Naive thymus-derived CD4-positive, alpha-beta T cell (primary cell): ENCODE measurements at regions not wholly inside any gene's neighbourhood (a gene's known extent, or its start where the extent isn't known, plus 50 kb on each side); places are given as distances from the start of the nearest gene placed in this dataset.

Experiments used
- ATAC-seq: fragments of 150-1000 bp; cut with Tn5 transposase; 2 replicates; pipeline ENCODE4 v1.10.0; 2021; ENCODE audit warnings: mild to moderate bottlenecking, moderate library complexity
- CTCF ChIA-PET: fragments of 350-600 bp; sonication (Branson Sonifier 250); formaldehyde crosslinking; loops from one replicate; lab custom pipeline; 2021; ENCODE audit warnings: antibody characterized with exemption; lab: Charles Lee
- POLR2A ChIA-PET: fragments of 350-600 bp; sonication (Branson Sonifier 250); formaldehyde crosslinking; loops from one replicate; lab custom pipeline; 2021; ENCODE audit warnings: antibody characterized with exemption, inconsistent platforms; lab: Charles Lee
- DNase-seq, 9 donors: peaks; one replicate each; pipeline versions ENCODE4 v3.0.0 to v3.0.0-alpha.2; 2020 to 2022; ENCODE audit warnings: mixed read lengths in 1 of 9
- H3K27ac ChIP-seq: one replicate; pipeline ENCODE4 v1.7.0; 2013; ENCODE audit warnings: mild to moderate bottlenecking, low read depth, low read length, moderate library complexity
- H3K27me3 ChIP-seq, 2 donors: one replicate each; pipeline ENCODE4 v1.7.0; 2013; ENCODE audit warnings: low read length in 2 of 2, mild to moderate bottlenecking in 2 of 2, moderate library complexity in 2 of 2; ENCODE audit not compliant: control insufficient read depth in 2 of 2, insufficient read depth in 2 of 2
- H3K36me3 ChIP-seq, 3 experiments: 1 replicate in 2 of 3; 2 replicates in 1 of 3; pipeline ENCODE4 v1.7.0; 2013; ENCODE audit warnings: low read length in 3 of 3, mild to moderate bottlenecking in 3 of 3, moderate library complexity in 1 of 3; ENCODE audit not compliant: insufficient read depth in 3 of 3, control insufficient read depth in 2 of 3
- H3K4me1 ChIP-seq, 2 donors: one replicate each; pipeline ENCODE4 v1.7.0; 2013; ENCODE audit warnings: low read length in 2 of 2, mild to moderate bottlenecking in 2 of 2, moderate library complexity in 1 of 2; ENCODE audit not compliant: control insufficient read depth in 2 of 2, insufficient read depth in 2 of 2
- H3K4me3 ChIP-seq: 2 replicates; pipeline ENCODE4 v1.7.0; 2013; ENCODE audit warnings: mild to moderate bottlenecking, low read length
- H3K9me3 ChIP-seq, 3 experiments: 1 replicate in 2 of 3; 2 replicates in 1 of 3; pipeline ENCODE4 v1.7.0; 2013; ENCODE audit warnings: low read length in 3 of 3; ENCODE audit not compliant: control insufficient read depth in 2 of 3
- H3K27ac Mint-ChIP-seq, 9 donors: one replicate each; pipeline ENCODE4 v1.8.0; 2020 to 2022; ENCODE audit warnings: mixed read lengths in 9 of 9, mild to moderate bottlenecking in 8 of 9, moderate library complexity in 5 of 9, inconsistent platforms in 2 of 9
- H3K27me3 Mint-ChIP-seq, 5 donors: one replicate each; pipeline ENCODE4 v1.8.0; 2021 to 2022; ENCODE audit warnings: mixed read lengths in 5 of 5, mild to moderate bottlenecking in 1 of 5
- H3K36me3 Mint-ChIP-seq, 5 donors: one replicate each; pipeline ENCODE4 v1.8.0; 2020 to 2022; ENCODE audit warnings: mixed read lengths in 5 of 5, mild to moderate bottlenecking in 3 of 5, inconsistent platforms in 1 of 5
- H3K4me1 Mint-ChIP-seq, 7 donors: one replicate each; pipeline ENCODE4 v1.8.0; 2020 to 2022; ENCODE audit warnings: mixed read lengths in 7 of 7, mild to moderate bottlenecking in 3 of 7, inconsistent platforms in 1 of 7
- H3K4me3 Mint-ChIP-seq, 10 donors: one replicate each; pipeline ENCODE4 v1.8.0; 2020 to 2022; ENCODE audit warnings: mild to moderate bottlenecking in 10 of 10, mixed read lengths in 10 of 10, moderate library complexity in 6 of 10, inconsistent platforms in 2 of 10
- H3K9me3 Mint-ChIP-seq, 11 donors: one replicate each; pipeline ENCODE4 v1.8.0; 2020 to 2022; ENCODE audit warnings: mixed read lengths in 11 of 11, mild to moderate bottlenecking in 4 of 11, inconsistent platforms in 1 of 11, moderate library complexity in 1 of 11
- intact Hi-C, 2 donors: fragments of 100-400 bp; cut with micrococcal nuclease; formaldehyde crosslinking; loops; one replicate each; pipeline ENCODE4 v1.15.1; 2023

DNA sequence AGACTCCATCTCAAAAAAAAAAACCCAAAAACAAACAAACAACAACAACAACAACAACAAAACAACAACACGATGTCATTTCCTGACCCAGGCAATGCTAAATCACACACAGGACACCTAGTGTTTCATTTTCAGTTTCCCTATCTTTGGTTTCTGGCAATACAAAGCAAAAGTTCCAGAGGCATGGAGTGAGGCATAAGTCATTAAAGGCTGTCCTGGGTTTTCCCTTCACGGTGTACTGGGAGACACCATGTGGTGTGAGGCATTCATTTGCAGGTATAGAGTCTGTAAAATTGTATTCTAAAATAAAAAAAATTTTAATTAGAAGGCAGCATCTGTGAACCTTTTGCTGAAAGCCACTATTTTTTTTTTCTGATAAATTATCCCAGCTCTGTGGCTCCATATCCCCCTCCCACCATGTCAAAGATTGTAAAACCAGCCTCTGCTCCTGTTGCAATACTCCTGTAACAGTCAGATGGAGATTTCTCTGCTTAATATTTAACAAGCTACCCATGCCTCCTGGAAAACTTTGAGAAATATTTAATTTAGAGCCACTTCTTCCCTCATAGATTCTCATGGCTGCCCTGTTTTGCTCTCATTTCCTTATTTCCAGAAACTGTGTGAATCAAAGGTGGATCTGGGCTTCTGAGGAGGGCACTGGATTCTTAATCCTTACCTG lies 324.6 kb downstream of the MCTP2 start:
- H3K36me3 ChIP-seq = no peaks in the 10 kb centered on the region
- H3K4me3 ChIP-seq = no peak overlapping the region
- intact Hi-C loops = no loop called here
- no peaks in the 10 kb centered on the region for H3K9me3 ChIP-seq
- H3K36me3 Mint-ChIP-seq = no peaks in the 10 kb centered on the region
- no peak for ATAC-seq
- peaks cover 0 to 6% (median 0%) of the 10 kb centered on the region in 11 donors for H3K9me3 Mint-ChIP-seq
- CTCF ChIA-PET = no interaction called here
- H3K27me3 Mint-ChIP-seq = peaks cover 8 to 30% (median 26%) of the 10 kb centered on the region in 5 donors
- H3K4me3 Mint-ChIP-seq = no peak overlapping the region
- no peaks in the 10 kb centered on the region for H3K27me3 ChIP-seq
- H3K4me1 ChIP-seq = no peaks in the 10 kb centered on the region
- DNase-seq = no peak
- no peak overlapping the region for H3K27ac ChIP-seq
- no peak overlapping the region for H3K27ac Mint-ChIP-seq
- H3K4me1 Mint-ChIP-seq = no peaks in the 10 kb centered on the region
- POLR2A ChIA-PET = no interaction called here

GRCh38 chr15:94561036-94561689 lies 329.8 kb downstream of the MCTP2 start:
- peaks cover 0 to 10% (median 4%) of the 10 kb centered on the region in 11 donors for H3K9me3 Mint-ChIP-seq
- H3K36me3 Mint-ChIP-seq = no peaks in the 10 kb centered on the region
- Histone ChIP-seq H3K27me3 (no peaks in the 10 kb centered on the region), H3K36me3 (no peaks in the 10 kb centered on the region), H3K4me1 (no peaks in the 10 kb centered on the region), H3K4me3 (no peak overlapping the region), H3K27ac (no peak overlapping the region), H3K9me3 (no peaks in the 10 kb centered on the region)
- H3K27ac Mint-ChIP-seq = no peak overlapping the region
- H3K4me3 Mint-ChIP-seq = no peak overlapping the region
- ChIA-PET CTCF (no interaction called here), POLR2A (no interaction called here)
- no peak for DNase-seq
- no peak for ATAC-seq
- H3K27me3 Mint-ChIP-seq = peaks cover 7 to 45% (median 31%) of the 10 kb centered on the region in 5 donors
- H3K4me1 Mint-ChIP-seq = no peaks in the 10 kb centered on the region
- intact Hi-C loops = no loop called here

DNA sequence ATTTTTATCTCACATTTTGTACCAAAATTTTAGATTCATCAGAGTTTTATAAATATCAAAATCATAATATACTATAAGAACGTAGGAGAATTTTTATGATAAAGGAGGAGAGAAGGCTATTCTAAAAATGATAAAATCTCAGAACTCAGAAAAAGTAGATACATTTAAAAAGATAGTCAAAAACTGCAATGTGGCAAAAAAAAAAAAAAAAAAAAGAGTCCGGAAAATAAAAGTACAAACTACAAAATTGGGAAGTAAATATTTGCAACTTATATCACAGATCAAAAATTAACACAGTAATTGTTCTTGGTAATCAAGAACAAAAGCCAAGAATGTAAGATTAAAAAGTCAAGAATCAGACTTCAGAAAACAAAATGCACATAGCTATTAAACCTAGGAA lies 332.1 kb downstream of the MCTP2 start:
- Histone ChIP-seq H3K27ac (no peak overlapping the region), H3K4me1 (no peaks in the 10 kb centered on the region), H3K27me3 (no peaks in the 10 kb centered on the region), H3K4me3 (no peak overlapping the region), H3K36me3 (no peaks in the 10 kb centered on the region), H3K9me3 (no peaks in the 10 kb centered on the region)
- Mint-ChIP-seq H3K27ac (no peak overlapping the region), H3K9me3 (peaks cover 0 to 10% (median 4%) of the 10 kb centered on the region in 11 donors), H3K27me3 (peaks cover 15 to 61% (median 44%) of the 10 kb centered on the region in 5 donors), H3K4me1 (no peaks in the 10 kb centered on the region), H3K36me3 (no peaks in the 10 kb centered on the region), H3K4me3 (no peak overlapping the region)
- ChIA-PET POLR2A (no interaction called here), CTCF (no interaction called here)
- ATAC-seq (no peak), DNase-seq (no peak)
- intact Hi-C loops = no loop called here

- ChIA-PET POLR2A (no interaction called here), CTCF (no interaction called here)
- H3K4me1 ChIP-seq = no peaks in the 10 kb centered on the region
- no peaks in the 10 kb centered on the region for H3K9me3 ChIP-seq
- intact Hi-C loops = loop anchor here (2.0 to 5.0 kb wide), 3 partner anchors 250 to 715 kb away; no protein-coding TSS in a partner anchor
- no peak overlapping the region for H3K4me3 ChIP-seq
- H3K27ac ChIP-seq = no peak overlapping the region
- peaks cover 0 to 6% of the 10 kb centered on the region in 2 donors for H3K27me3 ChIP-seq
- H3K4me3 Mint-ChIP-seq = no peak overlapping the region
- H3K36me3 Mint-ChIP-seq = peaks cover 0 to 4% (median 0%) of the 10 kb centered on the region in 5 donors
- peaks cover 0 to 3% (median 0%) of the 10 kb centered on the region in 11 donors for H3K9me3 Mint-ChIP-seq
- no peaks in the 10 kb centered on the region for H3K36me3 ChIP-seq
- H3K27me3 Mint-ChIP-seq = peaks cover 52 to 72% (median 65%) of the 10 kb centered on the region in 5 donors
- ATAC-seq = peak; percentile 59
- no peak overlapping the region for H3K27ac Mint-ChIP-seq
- DNase-seq = peak in 5 of 9 donors; percentile 7 to 43 (median 13)
- peaks cover 8 to 19% (median 10%) of the 10 kb centered on the region in 7 donors for H3K4me1 Mint-ChIP-seq
Measured at GRCh38 chr15:94576889-94577533, 345.6 kb downstream of the MCTP2 start.

- Histone ChIP-seq H3K4me3 (no peak overlapping the region), H3K9me3 (no peaks in the 10 kb centered on the region), H3K4me1 (peaks cover 5 to 13% of the 10 kb centered on the region in 2 donors), H3K27ac (no peak overlapping the region), H3K27me3 (peaks cover 0 to 6% of the 10 kb centered on the region in 2 donors), H3K36me3 (no peaks in the 10 kb centered on the region)
- peaks cover 0 to 4% (median 0%) of the 10 kb centered on the region in 5 donors for H3K36me3 Mint-ChIP-seq
- intact Hi-C loops = loop anchor here (5.0 kb wide), 2 partner anchors 252 to 713 kb away; no protein-coding TSS in a partner anchor
- no peak for DNase-seq
- H3K27ac Mint-ChIP-seq = no peak overlapping the region
- peaks cover 64 to 80% (median 72%) of the 10 kb centered on the region in 5 donors for H3K27me3 Mint-ChIP-seq
- ChIA-PET CTCF (no interaction called here), POLR2A (no interaction called here)
- no peak for ATAC-seq
- no peak overlapping the region for H3K4me3 Mint-ChIP-seq
- H3K9me3 Mint-ChIP-seq = peaks cover 0 to 3% (median 0%) of the 10 kb centered on the region in 11 donors
- H3K4me1 Mint-ChIP-seq = peaks cover 14 to 34% (median 26%) of the 10 kb centered on the region in 7 donors
Measured at GRCh38 chr15:94579286-94579685, 347.9 kb downstream of the MCTP2 start.

DNA sequence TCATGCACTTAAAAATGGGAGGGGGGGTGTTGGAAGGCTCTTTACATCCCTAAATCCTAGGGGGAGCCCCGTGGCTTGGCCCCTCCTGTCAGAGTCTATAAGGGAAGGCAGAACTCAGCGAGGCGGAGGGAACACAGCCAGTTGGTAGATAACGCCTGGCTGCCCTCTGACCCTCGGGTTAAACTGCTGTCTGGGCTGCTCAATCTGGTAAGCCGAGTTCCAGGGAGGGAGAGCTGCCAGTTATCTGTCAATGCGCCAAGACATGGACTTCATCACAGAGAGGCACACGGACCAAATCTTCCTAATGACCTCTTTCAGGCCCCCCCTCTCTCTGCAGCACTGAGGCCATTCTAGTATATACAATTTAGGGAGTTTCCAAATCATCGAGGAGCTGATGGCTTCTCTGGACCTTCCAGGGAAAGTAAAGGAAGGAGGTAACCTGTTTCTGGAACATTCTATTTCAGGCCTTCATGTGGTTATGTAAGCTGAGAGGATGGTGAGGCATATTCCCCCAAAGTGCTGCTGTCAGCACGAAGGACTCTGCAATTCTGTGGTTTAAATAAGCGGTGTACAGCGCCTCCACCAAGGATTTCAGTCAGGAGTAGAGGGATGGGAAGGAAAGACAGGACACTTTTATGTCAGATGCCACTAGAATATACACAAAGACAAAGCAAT lies 349.0 kb downstream of the MCTP2 start:
- H3K4me3 Mint-ChIP-seq = no peak overlapping the region
- H3K36me3 Mint-ChIP-seq = peaks cover 0 to 4% (median 0%) of the 10 kb centered on the region in 5 donors
- no peak for DNase-seq
- ChIA-PET CTCF (no interaction called here), POLR2A (no interaction called here)
- peaks cover 0 to 3% (median 0%) of the 10 kb centered on the region in 11 donors for H3K9me3 Mint-ChIP-seq
- no peak for ATAC-seq
- no peak overlapping the region for H3K4me3 ChIP-seq
- H3K27me3 Mint-ChIP-seq = peaks cover 57 to 83% (median 78%) of the 10 kb centered on the region in 5 donors
- intact Hi-C loops = loop anchor here in 1 of 2 donors (5.0 to 10.0 kb wide), 6 partner anchors 346 to 1764 kb away; partner anchors contain the start of gene MCTP2
- H3K27ac Mint-ChIP-seq = no peak overlapping the region
- peaks cover 11 to 22% of the 10 kb centered on the region in 2 donors for H3K4me1 ChIP-seq
- peaks cover 0 to 6% of the 10 kb centered on the region in 2 donors for H3K27me3 ChIP-seq
- H3K27ac ChIP-seq = no peak overlapping the region
- H3K36me3 ChIP-seq = no peaks in the 10 kb centered on the region
- no peaks in the 10 kb centered on the region for H3K9me3 ChIP-seq
- peaks cover 21 to 44% (median 35%) of the 10 kb centered on the region in 7 donors for H3K4me1 Mint-ChIP-seq
